GM18870 (cell line): ENCODE measurements at regions not wholly inside any gene's neighbourhood (a gene's known extent, or its start where the extent isn't known, plus 50 kb on each side); places are given as distances from the start of the nearest gene placed in this dataset.

Experiments
- ATAC-seq: cut with Tn5 transposase; IDR thresholded peaks from one replicate; pipeline ENCODE4 v1.9.1; 2021; ENCODE audit warnings: moderate library complexity; ENCODE audit not compliant: unreplicated experiment

DNA sequence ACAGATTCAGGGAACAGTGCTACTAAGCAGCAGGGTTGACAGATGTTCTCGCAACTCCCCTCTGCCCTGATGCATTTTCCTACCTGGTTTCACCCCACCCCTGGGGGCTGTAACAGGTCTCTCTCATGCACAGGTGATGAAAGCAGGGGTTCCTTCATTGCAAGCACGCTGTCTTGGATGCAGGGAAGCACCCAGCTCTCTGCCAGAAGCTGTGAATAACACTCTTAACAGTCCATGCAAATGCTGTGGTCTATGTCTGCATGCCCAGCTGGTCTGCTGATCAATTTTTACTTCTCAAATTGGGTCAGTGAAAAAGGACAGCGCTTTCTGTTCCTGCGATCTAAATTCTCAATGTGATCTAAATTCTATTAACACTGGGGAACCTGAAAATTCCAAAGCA lies 246.3 kb upstream of the TSHZ3 start:
- no peak for ATAC-seq

DNA sequence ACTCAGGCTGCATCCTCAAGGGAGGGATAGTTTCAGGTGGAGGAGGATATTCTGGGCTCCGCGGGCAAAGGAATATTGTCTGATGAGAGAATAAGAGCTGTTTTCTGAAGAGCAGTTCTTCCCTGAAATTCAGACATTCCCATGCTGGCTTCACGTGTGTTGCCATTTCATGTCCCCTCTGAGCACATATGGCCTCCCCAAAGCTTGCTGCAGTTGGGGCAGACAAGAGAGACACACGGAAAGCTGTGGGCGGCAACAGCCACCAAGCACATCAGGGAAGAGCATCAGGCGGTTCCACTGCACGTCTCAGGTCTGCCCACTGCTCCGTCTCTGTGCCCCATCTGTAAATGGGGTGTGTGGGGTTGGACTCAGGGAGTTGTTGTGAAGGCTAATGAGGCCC lies 247.5 kb upstream of the TSHZ3 start:
- no peak for ATAC-seq

DNA sequence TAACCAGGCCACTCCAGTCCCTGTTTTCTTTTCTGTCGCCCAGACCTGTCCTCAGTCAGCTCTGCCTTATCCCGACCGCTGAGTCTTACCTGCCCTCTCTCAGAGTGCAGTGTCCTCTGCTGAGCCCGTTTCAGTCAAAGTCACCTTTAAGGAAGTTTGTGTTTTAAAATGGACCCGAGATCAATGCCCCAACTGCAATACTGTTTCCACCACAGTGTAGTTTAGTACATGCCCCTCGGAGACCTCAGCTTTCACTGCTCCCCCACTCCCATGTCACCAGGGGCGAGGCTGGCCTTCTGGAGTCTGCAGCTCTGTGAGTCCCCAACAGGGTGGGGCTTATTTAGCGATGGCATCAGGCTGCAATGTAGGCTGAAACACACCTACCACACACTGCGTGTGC lies 248.4 kb upstream of the TSHZ3 start:
- no peak for ATAC-seq

DNA sequence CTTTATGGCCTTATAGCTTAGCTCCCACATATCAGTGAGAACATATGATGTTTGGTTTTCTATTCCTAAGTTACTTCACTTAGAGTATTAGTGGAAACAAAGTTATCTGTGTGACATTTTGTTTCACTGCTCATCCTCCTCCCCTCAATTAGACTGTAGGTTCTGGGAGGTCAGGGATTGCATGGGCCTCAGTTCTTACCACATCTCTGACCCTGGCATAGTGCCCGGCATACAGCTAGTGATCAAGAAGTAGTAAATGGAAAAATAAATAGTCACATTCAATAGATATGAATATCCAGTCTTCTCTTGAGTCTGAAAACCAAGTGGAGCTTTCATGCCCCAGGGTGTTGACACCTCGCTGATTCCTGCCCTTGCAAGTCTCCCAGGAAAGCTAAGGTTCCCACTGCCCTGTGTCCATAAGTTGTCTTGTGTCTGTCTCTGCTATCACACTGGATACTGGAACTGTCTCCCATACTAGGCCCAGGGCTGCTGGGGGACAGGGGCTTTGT lies 249.5 kb upstream of the TSHZ3 start:
- ATAC-seq = no peak

DNA sequence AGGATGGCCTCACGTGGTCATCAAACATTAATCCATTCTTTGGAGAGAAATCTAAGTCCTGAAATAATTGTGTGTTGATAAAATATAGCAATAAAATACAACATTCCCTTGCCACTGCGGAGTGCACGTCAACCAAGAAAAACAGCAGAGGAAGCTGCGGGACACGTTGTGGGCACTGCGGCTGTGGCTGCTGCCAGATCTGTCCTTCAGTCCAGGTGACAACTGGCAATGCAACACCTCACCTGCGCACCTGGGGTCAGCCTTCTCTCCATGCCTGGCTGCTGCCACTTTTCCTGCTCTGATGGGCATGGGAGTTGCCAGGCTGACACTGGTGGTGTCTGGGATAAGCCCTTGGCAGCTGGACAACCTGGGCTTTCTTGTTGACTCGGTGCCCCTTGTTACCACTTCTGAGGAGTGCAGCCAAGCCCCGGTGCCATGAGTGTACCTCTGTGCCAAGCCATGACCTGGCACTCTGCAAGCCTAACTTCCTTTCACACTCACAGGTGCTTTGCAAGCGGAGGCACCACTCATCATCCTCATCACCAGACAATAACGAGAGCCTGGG lies 251.6 kb upstream of the TSHZ3 start:
- ATAC-seq = no peak

DNA sequence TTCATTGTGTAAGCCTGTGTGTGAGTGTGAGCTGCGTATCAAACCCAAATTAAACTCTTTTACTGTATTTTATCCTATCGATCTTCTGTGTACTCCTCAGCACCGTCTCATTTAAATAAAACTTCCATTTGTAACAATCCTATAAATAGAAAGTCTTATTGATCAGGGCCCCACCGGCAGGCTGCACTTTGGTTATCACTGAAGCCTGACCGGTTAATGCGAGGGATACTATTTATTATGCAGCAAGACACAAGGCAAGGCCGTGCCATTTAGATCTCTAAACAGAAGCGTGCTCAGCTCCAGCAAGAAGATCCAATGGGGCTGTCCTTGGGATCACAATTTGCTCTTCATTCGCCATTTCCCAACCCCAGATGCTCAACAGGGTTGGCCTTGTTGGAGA lies 252.6 kb upstream of the TSHZ3 start:
- no peak for ATAC-seq

DNA sequence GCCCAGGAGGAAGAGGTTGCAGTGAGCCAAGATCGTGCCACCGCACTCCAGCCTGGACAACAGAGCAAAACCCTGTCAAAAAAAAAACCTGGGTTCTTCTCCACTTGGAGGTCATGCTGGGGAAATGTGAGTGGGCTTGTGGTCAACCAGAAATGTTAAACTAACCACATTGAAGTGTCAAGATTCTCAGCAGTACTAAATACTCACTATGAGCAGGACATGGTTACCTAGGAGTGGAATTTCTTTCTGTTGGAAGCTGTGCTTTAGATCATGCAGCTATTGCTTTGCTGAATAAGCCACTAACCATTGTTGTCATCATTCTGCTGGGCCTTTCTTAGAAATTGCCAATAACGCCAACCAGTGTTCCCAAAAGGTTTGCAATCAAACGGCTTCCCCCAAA lies 253.3 kb upstream of the TSHZ3 start:
- no peak for ATAC-seq

DNA sequence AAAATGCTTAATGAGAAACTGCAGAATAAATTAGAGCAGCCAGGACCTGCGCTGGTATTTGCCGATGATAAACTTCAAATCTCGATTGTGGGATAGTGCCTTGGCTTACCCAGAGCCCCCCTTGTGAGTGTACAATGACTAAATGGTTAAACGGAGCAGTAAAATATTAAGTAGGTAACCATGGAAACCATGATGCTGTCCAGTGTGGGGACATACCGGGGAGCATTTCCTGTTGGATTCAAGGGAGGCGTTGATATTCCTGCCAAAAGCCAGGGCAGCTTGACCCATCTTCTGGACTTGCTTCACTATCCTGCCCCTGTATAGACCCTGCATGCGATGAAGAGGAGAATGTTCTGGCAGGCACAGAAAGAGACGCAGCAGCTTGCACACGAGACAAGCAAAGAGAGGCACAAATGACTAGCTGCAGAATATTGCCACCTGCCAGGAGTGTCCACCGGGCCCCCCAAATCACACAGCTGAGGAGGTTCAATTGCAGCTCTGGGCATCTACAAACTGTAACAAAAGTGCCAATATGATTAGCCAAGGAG lies 255.3 kb upstream of the TSHZ3 start:
- ATAC-seq = no peak

DNA sequence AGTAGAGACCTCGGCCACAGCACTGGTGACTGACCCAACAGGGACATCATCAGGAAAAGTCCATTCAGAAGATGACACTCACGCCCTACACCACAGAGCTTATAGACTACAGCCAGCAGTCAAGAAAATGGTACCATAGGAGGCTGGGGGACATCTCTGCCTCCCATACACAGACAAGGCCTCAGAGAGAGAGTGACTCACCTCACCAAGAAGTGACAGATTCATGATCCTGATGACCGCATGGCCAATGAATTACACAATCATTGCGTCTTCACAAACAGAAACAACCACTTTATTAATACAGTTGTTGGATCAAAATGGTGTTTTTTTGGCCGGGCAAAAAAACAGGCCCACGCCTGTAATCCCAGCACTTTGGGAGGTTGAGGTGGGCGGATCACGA lies 260.8 kb upstream of the TSHZ3 start:
- no peak for ATAC-seq

DNA sequence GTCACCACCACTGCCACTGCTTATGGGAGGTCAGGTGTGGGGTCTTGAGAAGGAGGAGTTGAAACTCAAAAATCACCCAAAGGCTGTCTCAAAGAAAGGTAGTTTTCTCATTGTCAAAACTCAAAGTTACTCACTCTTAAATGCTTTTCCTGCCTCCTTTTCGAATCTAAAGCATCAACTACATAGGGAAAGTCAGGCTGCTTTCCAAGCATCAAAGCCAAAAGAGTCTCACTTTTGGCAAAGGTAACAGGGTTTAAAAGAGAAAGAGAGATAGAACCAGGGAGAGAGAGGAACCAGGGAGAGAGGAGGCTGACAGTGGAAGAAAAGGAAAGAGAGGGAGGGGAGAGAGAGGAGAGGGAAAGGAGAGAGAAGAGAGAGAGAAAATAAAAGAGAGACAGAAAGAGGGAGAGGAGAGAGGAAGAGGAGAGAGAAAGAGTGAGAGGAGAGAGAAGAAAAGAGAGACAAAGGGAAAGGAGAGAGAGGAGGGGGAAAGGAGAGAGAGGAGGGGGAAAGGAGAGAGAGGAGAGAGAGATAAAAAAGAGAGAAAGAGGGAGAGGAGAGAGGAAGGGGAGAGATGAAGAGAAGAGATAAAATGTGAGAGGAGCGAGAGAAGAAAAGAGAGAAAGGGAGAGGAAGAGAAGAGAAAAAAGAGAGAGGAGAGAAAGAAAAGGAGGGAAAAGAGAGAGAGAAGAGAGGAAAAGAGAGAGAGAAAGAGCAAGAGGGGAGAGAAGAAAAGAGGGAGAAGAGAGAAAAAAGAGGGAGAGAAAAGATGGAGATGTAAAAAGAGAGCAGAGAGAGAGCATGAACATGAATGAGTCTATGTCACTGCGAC lies 262.0 kb upstream of the TSHZ3 start:
- no peak for ATAC-seq

DNA sequence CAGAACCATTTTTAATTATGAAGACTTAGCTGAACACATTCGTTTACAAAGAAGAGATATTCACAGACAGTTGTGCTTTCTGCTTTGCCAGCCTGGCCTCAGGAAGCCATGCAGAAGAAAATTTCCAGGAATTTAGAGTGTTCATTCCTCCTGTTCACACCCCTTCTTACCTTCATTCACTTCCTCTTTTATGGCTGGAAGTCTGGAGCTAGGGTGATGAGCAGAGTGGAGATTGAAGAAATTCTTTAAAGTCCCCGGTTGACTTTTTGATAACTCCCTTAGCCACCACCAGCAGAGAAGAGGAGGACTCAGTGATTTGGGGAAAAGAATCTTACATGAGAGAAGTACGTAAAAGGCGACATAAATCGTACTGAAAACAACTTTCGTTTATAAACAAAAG lies 263.6 kb upstream of the TSHZ3 start:
- ATAC-seq = no peak

DNA sequence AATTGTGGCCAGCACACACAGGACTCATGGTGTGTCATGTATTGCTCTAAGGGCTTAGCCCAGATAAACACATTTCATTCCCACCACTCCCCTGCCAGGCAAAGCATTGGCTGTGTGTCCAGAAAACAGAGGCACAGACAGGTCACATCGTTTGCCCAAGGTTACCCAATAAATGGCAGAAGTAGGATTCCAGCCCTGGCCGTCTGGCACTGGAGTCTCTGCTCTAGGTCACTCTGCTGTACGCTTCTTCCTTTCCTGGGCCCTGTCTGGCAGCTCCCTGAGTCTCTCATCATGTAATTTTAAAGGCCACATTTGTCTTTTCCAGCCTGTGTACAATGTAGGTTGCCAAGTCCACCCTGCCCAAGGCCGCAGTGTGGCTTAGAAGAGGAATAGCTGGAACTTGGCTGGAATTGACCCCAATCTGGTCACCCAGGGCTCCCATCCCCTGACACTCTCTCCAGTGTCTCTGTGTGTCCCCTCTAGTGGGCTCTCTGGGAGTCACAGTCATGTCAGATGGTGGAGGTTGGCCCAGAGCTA lies 264.5 kb upstream of the TSHZ3 start:
- no peak for ATAC-seq

DNA sequence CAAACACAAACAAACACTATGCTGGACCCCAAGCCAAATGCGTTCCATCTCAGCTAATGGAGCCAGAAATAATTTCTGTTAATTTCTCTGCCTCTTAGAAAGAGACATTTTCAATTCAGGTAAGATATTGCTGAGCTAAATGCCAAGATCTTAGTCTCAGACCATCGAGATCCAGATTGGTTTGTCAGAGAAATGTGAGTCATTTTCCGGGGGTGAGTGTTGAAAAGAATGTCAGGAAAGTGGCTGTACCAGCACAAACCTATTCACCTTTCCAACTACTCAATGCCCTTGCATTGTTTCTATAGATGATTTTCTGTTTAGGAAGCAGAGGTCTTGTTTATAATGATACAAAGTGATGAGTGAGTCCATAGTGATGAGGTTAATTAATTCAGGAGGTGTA lies 266.8 kb upstream of the TSHZ3 start:
- ATAC-seq = no peak

DNA sequence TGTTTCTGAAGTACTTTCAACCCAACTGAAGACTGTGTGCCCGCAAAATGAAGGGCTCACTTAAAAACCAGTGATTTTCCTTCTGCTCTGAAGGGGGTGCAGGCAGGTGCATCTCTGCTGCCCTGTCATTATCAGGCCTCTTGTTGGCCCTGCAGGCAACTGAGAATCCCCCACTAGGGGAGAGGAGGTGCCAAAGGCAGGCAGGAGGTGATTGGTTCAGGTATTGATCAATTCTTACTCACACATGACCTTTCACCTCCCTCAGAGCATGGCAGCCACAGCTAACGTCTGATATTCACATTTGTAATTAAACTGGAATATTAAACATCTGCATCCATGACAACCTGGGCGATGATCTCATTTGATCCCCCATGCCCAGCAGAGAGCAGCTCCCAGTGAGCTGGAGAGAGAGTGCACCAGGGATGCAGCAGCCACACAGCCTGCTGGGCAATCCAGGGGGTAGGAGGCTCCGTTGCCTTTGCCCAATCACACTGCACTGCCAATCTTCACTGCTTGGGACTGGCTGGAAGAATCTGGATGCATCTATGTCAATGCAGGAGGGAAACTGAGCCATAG lies 267.9 kb upstream of the TSHZ3 start:
- ATAC-seq = no peak

DNA sequence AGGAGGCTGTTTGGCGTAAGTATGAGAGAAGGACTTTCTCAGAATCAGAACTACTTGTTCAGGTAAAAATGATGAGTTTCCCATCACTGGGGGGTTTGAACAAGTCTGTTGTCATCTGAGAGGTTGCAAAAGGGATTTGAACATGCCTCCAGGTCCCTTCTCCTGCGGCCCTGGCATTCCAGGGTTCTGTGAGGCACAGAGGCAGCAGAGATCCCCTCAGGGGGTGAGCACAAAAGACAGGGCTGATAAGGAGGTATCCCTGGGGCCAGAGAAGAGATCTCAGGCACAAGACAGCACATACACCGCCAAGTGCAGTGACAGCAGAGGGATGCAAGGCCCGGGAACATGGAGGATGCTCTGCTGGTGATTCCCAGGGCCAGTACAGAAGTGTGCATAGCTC lies 275.8 kb upstream of the TSHZ3 start:
- no peak for ATAC-seq

DNA sequence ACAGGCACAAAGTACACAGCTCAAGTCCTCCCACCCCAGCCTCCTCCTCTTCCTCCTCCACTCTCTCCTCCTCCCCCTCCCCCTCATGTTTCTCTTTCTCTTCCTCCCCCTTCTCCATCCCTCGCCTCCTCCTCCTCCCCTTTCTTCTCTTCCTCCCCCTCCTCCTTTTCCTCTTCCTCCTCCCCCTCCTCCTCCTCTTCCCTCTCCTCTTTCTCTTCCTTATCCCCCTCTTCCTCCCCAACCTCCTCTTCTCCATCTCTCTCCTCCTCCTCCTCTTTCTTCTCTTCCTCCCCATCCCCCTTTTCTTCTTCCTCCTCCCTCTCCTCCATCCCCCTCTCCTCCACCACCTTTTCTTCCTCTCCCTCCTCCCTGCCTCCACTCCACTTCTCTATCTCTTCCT lies 276.3 kb upstream of the TSHZ3 start:
- ATAC-seq = no peak

DNA sequence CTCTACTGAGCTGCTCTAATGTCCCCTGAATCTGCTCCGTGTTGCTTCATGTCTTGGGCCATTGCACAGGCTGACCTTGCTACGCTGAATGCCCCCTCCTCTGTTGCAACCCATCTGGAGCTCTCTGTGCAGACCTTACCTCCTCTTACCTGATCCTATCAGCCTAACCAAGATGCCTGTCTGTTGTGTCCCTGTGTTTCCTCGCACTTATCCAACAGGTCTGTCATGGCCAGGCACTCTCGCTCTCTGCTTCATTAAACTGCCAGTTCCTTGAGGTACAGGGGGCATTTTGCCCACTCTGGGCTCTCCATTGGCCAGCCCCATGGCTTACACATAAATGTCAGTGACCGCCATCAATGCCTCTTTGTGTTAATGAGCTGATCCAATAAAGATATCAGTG lies 277.7 kb upstream of the TSHZ3 start:
- no peak for ATAC-seq

DNA sequence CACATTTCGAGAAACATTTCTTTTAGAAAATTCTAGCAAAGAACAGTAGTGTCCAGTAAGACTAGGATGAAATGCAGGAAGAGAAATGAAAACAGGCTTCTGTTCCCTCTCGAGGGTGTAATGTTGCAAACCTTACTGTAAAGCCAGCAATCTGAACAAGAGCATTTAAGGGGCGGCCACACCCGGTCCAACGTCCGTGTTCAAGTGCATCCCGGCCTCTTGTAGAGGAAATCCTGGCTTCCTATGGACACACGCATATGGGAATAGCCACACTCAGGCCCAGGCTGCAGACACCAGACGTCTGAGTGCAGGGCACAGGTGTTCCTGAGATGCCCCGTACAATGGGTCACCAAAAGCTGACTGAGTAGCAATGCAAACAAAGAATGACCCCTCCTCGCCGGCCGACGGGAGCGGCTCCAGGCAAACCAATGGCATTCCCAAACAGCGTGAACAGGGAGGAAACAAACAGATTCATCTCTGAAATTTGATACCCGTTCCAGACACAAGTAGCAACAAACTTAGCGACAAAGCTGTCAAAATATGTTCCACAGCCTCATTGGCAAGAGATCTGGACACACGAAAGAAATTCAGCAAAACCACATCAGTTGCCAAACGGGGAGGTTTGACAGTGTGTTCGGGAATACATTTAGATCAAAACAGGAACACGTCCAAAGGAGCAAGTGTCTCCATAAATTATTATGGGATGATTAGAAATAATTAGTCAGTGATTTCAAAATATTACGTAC lies 278.6 kb upstream of the TSHZ3 start:
- ATAC-seq = no peak

DNA sequence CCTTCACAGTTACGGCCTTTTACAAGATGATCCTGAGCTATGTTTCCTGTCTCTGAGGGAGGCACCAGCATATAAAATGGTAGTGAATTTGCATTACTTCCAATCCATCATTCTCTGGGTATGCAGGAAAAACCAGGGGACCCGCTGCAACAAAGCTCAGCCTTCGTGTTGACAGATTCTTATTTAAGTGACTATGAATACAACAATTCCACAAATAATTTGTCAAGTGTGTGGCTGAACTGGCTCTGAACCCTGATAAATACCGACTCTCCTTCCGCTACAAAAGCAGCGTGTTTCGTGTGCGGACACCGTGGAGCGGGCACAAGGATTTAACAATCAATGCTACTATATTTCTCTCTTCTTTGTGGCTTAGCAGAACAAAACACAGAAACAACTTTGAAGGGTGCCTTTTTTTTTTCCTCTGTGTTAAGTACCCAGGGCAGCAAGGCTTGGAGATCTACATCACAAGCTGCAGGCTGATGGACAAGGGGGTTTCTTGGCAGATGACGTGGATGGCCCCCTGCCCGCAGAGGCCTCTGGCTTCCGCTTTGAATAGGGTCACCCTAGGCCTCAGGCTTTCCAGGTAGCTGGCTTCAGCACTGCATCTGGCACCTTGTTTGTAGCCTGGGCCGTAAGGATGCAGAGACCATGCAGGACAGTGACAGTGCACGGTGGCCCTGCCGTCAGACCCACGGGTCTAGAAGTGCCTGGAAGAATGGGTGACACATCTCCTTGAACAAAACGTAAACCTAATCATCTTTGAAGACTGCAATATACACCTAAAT lies 280.5 kb upstream of the TSHZ3 start:
- ATAC-seq = no peak

DNA sequence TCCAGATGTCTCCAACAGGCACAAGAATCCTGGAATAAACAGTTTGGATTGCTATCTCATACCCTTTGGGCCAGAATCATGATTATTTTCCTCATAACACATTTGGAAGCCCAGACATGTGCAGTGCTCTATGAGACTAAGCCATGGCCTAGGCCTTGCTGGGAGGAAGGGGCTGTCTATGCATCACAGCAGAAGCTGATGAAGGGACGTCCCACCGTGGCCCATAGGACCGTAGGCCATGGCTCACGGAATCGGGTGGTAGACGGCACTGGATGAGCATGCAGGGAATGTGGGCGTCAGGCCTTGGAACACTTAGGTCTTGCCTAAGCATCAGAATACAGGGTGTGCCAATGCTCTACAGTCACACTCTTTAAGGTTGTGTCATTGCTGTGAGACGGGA lies 283.8 kb upstream of the TSHZ3 start:
- ATAC-seq = no peak
